HL-60 (cell line): ENCODE measurements at regions not wholly inside any gene's neighbourhood (a gene's known extent, or its start where the extent isn't known, plus 50 kb on each side); places are given as distances from the start of the nearest gene placed in this dataset.
"Not testable (repeated sequence)": the region's sequence is repeated elsewhere in the genome, so short reads cannot be mapped to it uniquely, and the experiment has no call there.

Source experiments
- DNase-seq, 2 experiments: peaks; one replicate each; pipeline ENCODE4 v3.0.0-alpha.2; 2010 to 2020; ENCODE audit warnings: low read depth in 1 of 2, low spot score in 1 of 2
- H3K27ac ChIP-seq: fragments of 250-450 bp; sonication (Bioruptor Pico); replicated peaks from 2 replicates; pipeline ENCODE4 v1.5.1; 2020; ENCODE audit warnings: mild to moderate bottlenecking, moderate library complexity
- H3K27me3 ChIP-seq: fragments of 250-450 bp; sonication (Bioruptor Pico); 2 replicates; pipeline ENCODE4 v1.5.1; 2021; ENCODE audit warnings: mild to moderate bottlenecking, moderate library complexity; ENCODE audit not compliant: insufficient read depth, poor library complexity, severe bottlenecking
- H3K4me3 ChIP-seq: replicated peaks from 2 replicates; pipeline ENCODE4 v1.5.1; 2011; ENCODE audit warnings: mild to moderate bottlenecking, control low read depth, low read length; ENCODE audit not compliant: insufficient read depth
- GABPA ChIP-seq: IDR thresholded peaks from 2 replicates; pipeline ENCODE4 v1.6.1; 2012; ENCODE audit warnings: low read depth
- POLR2AphosphoS5 ChIP-seq: IDR thresholded peaks from 2 replicates; pipeline ENCODE4 v1.6.1; 2012; ENCODE audit warnings: low read depth
- REST ChIP-seq: IDR thresholded peaks from 2 replicates; pipeline ENCODE4 v1.6.1; 2012; ENCODE audit warnings: low read depth; ENCODE audit not compliant: insufficient replicate concordance
- SPI1 ChIP-seq: IDR thresholded peaks from 2 replicates; pipeline ENCODE4 v1.6.1; 2012; ENCODE audit warnings: low read depth, mild to moderate bottlenecking, borderline replicate concordance
- TF ChIP-seq, protein P1 (sequence below): IDR thresholded peaks from one replicate; pipeline ENCODE4 v1.5.1; 2011; ENCODE audit warnings: low read length, control low read depth, inconsistent platforms; ENCODE audit not compliant: insufficient read depth

DNA sequence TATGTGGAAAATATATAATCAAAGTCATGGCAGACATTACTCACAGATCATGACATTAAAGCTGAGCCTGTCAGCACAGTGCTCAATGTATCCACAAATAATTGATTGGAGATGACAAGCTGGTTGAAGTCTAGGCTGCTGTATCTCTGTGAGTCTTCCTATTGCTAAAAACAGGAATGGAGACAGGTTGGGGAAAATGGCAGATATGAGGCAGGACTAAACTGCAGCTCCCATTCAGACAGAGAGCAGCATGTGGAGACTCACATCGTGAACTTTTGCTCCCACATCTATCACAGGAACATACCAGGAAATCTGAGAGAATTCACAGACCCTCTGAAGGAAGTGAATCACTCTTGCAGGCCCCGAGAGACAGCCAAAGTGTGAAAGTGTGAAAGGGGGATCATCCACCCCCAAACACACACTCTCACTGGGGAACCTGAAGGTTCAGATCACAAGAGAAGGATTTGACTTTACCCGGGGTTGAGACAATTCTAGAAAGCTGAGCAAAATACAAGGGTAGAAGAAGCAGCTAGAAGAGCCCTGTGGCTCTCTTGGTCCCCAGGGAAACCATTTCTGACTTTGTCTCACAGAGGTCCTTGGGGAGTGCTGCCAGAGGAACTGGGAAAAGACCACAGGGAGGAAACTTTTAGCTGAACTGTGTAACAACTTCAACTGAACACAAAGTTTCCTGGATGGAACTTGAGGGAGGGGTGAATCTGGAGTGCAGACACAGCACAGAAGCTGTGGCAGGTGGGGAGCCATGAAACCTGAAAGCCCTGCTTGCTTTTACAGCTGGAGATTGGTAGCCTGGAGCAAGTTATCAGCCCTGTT is 173.4 kb downstream of the S1PR1 start:
- DNase-seq, result no peak
- no peak for TF ChIP-seq SPI1
- no peak for TF ChIP-seq GABPA
- no peak for TF ChIP-seq POLR2AphosphoS5
- TF ChIP-seq REST, result no peak
- TF ChIP-seq, protein P1, sequence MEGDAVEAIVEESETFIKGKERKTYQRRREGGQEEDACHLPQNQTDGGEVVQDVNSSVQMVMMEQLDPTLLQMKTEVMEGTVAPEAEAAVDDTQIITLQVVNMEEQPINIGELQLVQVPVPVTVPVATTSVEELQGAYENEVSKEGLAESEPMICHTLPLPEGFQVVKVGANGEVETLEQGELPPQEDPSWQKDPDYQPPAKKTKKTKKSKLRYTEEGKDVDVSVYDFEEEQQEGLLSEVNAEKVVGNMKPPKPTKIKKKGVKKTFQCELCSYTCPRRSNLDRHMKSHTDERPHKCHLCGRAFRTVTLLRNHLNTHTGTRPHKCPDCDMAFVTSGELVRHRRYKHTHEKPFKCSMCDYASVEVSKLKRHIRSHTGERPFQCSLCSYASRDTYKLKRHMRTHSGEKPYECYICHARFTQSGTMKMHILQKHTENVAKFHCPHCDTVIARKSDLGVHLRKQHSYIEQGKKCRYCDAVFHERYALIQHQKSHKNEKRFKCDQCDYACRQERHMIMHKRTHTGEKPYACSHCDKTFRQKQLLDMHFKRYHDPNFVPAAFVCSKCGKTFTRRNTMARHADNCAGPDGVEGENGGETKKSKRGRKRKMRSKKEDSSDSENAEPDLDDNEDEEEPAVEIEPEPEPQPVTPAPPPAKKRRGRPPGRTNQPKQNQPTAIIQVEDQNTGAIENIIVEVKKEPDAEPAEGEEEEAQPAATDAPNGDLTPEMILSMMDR, result no peak

GRCh38 chr1:101420406-101420805 is 183.6 kb downstream of the S1PR1 start:
- TF ChIP-seq, protein P1, result no peak
- no peak for TF ChIP-seq POLR2AphosphoS5
- TF ChIP-seq GABPA, result no peak
- no peak for TF ChIP-seq REST
- no peak for TF ChIP-seq SPI1
- H3K4me3 ChIP-seq, result no peak overlapping the region
- no peak for DNase-seq
- no peak overlapping the region for H3K27ac ChIP-seq
- no peaks in the 10 kb centered on the region for H3K27me3 ChIP-seq

More for the DNA sequence above, 173.4 kb downstream of the S1PR1 start:
- peaks cover 3% of the 10 kb centered on the region for H3K27me3 ChIP-seq
- H3K27ac ChIP-seq, result no peak overlapping the region
- H3K4me3 ChIP-seq, result no peak overlapping the region

- not testable (repeated sequence) for H3K27me3 ChIP-seq, DNase-seq, H3K4me3 ChIP-seq, H3K27ac ChIP-seq
These were observed 191.3 kb downstream of the S1PR1 start for GRCh38 chr1:101428083-101428482.

GRCh38 chr1:101428562-101428961 is 191.7 kb downstream of the S1PR1 start:
- no peak for DNase-seq
- TF ChIP-seq REST, result no peak
- TF ChIP-seq, protein P1, result no peak
- TF ChIP-seq GABPA, result no peak
- TF ChIP-seq SPI1, result no peak
- no peak for TF ChIP-seq POLR2AphosphoS5
- H3K4me3 ChIP-seq, result no peak overlapping the region
- H3K27ac ChIP-seq, result no peak overlapping the region
- H3K27me3 ChIP-seq, result peaks cover 3% of the 10 kb centered on the region
